Ovary (tissue), 7 donors: ENCODE measurements at regions not wholly inside any gene's neighbourhood (a gene's known extent, or its start where the extent isn't known, plus 50 kb on each side); places are given as distances from the start of the nearest gene placed in this dataset.

Experiments used
- DNase-seq, 5 donors: peaks; one replicate each; pipeline ENCODE4 v3.0.0-alpha.2; 2019 to 2020
- H3K27ac ChIP-seq, 2 donors: fragments of 200-600 bp; one replicate each; pipeline versions ENCODE4 v1.5.1 to v1.8.0; 2019 to 2022
- H3K27me3 ChIP-seq: fragments of 200-600 bp; one replicate; pipeline ENCODE4 v1.8.0; 2022
- H3K36me3 ChIP-seq: fragments of 200-600 bp; sonication (generic); one replicate; pipeline ENCODE4 v1.5.1; 2019
- H3K4me1 ChIP-seq: one replicate; pipeline ENCODE4 v1.8.1; 2013; ENCODE audit warnings: mild to moderate bottlenecking, moderate library complexity; ENCODE audit not compliant: insufficient read depth
- H3K4me3 ChIP-seq: fragments of 200-600 bp; sonication (generic); one replicate; pipeline ENCODE4 v1.5.1; 2017
- H3K9me3 ChIP-seq, 2 donors: fragments of 200-600 bp in 1 of 2; sonication (generic) in 1 of 2; one replicate each; pipeline versions ENCODE4 v1.5.1 to v1.8.1; 2013 to 2019; ENCODE audit warnings: mild to moderate bottlenecking in 1 of 2, moderate library complexity in 1 of 2
- EP300 ChIP-seq: sonication (generic); formaldehyde crosslinking; IDR thresholded peaks from one replicate; pipeline ENCODE4 v1.6.1; 2017; ENCODE audit warnings: antibody characterized with exemption
- POLR2A ChIP-seq: fragments of 450-650 bp; IDR thresholded peaks from one replicate; pipeline ENCODE4 v1.6.1; 2017; ENCODE audit warnings: antibody characterized with exemption, mild to moderate bottlenecking, moderate library complexity
- WGBS, 3 donors: extraction: QIAGEN DNeasy Blood & Tissue Kit in 1 of 3; methylation state at CpG; one replicate each; pipeline versions ENCODE4 v1.1.5 to v1.1.7; 2013 to 2017; 5-methylcytosine and 5-hydroxymethylcytosine counted together
- intact Hi-C, 4 donors: fragments of 100-400 bp; cut with DNase I; formaldehyde crosslinking; loops; one replicate each; pipeline versions ENCODE4 v1.11.0 to v1.15.1; 2022 to 2023
- TF ChIP-seq, protein P1 (sequence below), 3 donors: fragments of 450-650 bp in 2 of 3; fragments of 200-600 bp in 1 of 3; IDR thresholded peaks; one replicate each; pipeline versions ENCODE4 v1.5.1 to v1.8.0; 2016 to 2022; ENCODE audit warnings: antibody characterized with exemption in 3 of 3, mild to moderate bottlenecking in 1 of 3
- donor health status: DM: no; HTN: no; CAD: no; lungs with moderate emphysema.
- donor health status: DM: no; HTN: no; CAD: no.
- donor health status: Bipolar disorder and iron deficiency.
- donor health status: DM: no; HTN: no; CAD: no.
- donor health status: DM: yes; HTN: yes; CAD: no.

- Histone ChIP-seq H3K4me3 (no peak overlapping the region), H3K4me1 (peaks cover 1% of the 10 kb centered on the region), H3K36me3 (no peaks in the 10 kb centered on the region), H3K9me3 (no peaks in the 10 kb centered on the region), H3K27me3 (no peaks in the 10 kb centered on the region), H3K27ac (no peak overlapping the region)
- TF ChIP-seq EP300 (no peak), POLR2A (no peak)
- TF ChIP-seq, protein P1, sequence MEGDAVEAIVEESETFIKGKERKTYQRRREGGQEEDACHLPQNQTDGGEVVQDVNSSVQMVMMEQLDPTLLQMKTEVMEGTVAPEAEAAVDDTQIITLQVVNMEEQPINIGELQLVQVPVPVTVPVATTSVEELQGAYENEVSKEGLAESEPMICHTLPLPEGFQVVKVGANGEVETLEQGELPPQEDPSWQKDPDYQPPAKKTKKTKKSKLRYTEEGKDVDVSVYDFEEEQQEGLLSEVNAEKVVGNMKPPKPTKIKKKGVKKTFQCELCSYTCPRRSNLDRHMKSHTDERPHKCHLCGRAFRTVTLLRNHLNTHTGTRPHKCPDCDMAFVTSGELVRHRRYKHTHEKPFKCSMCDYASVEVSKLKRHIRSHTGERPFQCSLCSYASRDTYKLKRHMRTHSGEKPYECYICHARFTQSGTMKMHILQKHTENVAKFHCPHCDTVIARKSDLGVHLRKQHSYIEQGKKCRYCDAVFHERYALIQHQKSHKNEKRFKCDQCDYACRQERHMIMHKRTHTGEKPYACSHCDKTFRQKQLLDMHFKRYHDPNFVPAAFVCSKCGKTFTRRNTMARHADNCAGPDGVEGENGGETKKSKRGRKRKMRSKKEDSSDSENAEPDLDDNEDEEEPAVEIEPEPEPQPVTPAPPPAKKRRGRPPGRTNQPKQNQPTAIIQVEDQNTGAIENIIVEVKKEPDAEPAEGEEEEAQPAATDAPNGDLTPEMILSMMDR (IDR thresholded peaks at IDR 0.05), result no peak
- WGBS, 3 donors, result 49 to 67% (median 66%) methylated on average over 7 of the region's 7 CpGs
- intact Hi-C loops, result no loop called here
- no peak for DNase-seq
These were observed 384.1 kb downstream of the DMRT2 start for GRCh38 chr9:1434052-1434767.

DNA sequence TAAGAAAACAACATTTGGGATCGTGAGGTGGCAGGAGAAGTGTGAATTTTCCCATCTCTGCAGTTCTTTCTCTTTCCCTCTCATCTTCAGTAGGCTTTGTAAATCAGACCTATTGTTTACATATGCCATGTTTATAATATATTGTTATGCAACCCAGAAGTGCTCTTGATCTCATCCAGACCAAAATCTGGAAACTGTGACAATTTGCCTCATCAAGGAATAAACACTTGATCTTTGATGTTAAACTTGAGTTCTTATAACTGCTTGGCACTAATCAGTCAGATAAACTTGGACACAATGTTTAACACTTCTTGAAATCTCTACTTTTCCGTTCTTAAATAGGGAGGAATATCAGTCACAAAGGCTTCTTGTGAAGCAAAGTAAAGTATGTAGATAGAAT is 384.7 kb downstream of the DMRT2 start:
- WGBS, 3 donors, result 51 to 65% (median 56%) methylated on average over 2 of the region's 2 CpGs
- intact Hi-C loops, result no loop called here
- H3K27me3 ChIP-seq, result no peaks in the 10 kb centered on the region
- no peak overlapping the region for H3K27ac ChIP-seq
- H3K4me3 ChIP-seq, result no peak overlapping the region
- H3K4me1 ChIP-seq, result no peaks in the 10 kb centered on the region
- H3K9me3 ChIP-seq, result no peaks in the 10 kb centered on the region
- H3K36me3 ChIP-seq, result no peaks in the 10 kb centered on the region
- TF ChIP-seq POLR2A, result no peak
- TF ChIP-seq EP300, result no peak
- TF ChIP-seq, protein P1 (IDR thresholded peaks at IDR 0.05), result no peak
- no peak for DNase-seq

GRCh38 chr9:1440256-1440655 is 390.1 kb downstream of the DMRT2 start:
- Histone ChIP-seq H3K27ac (no peak overlapping the region), H3K4me1 (no peaks in the 10 kb centered on the region), H3K27me3 (no peaks in the 10 kb centered on the region), H3K4me3 (no peak overlapping the region), H3K9me3 (no peaks in the 10 kb centered on the region), H3K36me3 (no peaks in the 10 kb centered on the region)
- intact Hi-C loops, result no loop called here
- WGBS, 3 donors, result 72 to 85% (median 79%) methylated on average over 3 of the region's 3 CpGs
- TF ChIP-seq, protein P1 (IDR thresholded peaks at IDR 0.05), result no peak
- no peak for TF ChIP-seq EP300
- no peak for TF ChIP-seq POLR2A
- no peak for DNase-seq

DNA sequence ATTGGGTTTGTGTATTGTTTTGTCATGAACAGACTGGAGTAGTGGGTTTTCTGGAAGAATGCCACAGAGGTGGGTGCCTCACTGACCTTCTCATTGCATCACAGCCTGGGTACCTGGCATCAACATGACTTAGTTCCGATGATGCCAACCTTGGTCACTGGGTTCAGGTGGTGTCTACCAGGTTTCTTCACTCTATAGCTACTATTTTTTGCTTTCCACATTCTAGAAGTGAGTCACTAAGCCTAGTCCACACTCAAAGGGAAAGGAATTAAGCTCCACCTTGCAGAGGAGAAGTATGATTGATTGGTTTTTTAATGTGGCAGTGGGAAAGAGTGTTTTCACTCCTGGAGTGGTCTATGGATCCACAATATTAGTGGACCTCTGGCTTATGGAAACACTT is 391.9 kb downstream of the DMRT2 start:
- intact Hi-C loops, result no loop called here
- no peaks in the 10 kb centered on the region for H3K36me3 ChIP-seq
- 92 to 96% (median 93%) methylated on average over 1 of the region's 1 CpG for WGBS, 3 donors

More for the DNA sequence above, 391.9 kb downstream of the DMRT2 start:
- no peak overlapping the region for H3K27ac ChIP-seq
- no peaks in the 10 kb centered on the region for H3K27me3 ChIP-seq
- H3K9me3 ChIP-seq, result no peaks in the 10 kb centered on the region
- DNase-seq, result no peak
- H3K4me1 ChIP-seq, result no peaks in the 10 kb centered on the region
- TF ChIP-seq EP300, result no peak
- no peak for TF ChIP-seq POLR2A
- TF ChIP-seq, protein P1 (IDR thresholded peaks at IDR 0.05), result no peak
- H3K4me3 ChIP-seq, result no peak overlapping the region
